HG02571 (cell line): ENCODE measurements at regions not wholly inside any gene's neighbourhood (a gene's known extent, or its start where the extent isn't known, plus 50 kb on each side); places are given as distances from the start of the nearest gene placed in this dataset.

Experiments used
- ATAC-seq: cut with Tn5 transposase; IDR thresholded peaks from one replicate; pipeline ENCODE4 v1.9.1; 2021; ENCODE audit warnings: mild to moderate bottlenecking, moderate library complexity; ENCODE audit not compliant: unreplicated experiment

DNA sequence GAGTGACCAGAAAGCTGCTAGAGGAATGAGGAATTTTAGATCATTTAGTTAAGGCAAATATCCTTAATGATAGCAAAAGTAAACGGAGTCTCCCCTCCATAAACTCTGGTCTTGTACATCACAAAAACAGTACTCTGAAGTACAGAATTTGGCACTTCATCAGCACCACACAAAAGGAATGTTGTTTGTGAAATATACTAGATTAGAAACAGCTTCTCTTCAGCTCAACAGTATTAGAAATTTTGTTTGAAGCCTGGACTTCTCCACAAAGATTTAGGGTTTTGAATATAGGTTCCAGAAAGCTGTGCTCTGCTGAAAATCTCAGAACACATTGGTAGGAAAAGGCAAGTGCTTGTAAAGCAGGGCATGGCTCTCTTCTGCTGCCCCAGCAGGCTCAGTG is 135.1 kb upstream of the PTGFR start:
- ATAC-seq = no peak

DNA sequence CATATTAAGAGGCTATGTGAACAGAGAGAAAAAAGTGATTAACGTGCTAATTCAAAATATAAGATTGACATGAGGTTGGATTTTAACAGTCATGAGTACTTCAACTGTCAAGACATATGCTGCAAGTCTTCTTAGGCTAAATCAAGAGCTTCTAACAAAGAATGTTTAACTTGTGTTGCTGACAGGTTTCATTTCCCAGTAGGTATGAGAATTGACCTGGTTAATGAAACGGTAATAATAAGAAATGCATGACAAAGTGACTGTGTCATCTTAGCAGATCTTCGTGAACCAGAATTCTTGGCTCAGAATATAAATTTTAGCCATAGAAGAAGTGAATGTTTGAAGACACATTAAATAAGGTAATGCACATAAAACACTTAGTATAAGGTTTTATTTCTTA is 132.6 kb upstream of the PTGFR start:
- no peak for ATAC-seq

DNA sequence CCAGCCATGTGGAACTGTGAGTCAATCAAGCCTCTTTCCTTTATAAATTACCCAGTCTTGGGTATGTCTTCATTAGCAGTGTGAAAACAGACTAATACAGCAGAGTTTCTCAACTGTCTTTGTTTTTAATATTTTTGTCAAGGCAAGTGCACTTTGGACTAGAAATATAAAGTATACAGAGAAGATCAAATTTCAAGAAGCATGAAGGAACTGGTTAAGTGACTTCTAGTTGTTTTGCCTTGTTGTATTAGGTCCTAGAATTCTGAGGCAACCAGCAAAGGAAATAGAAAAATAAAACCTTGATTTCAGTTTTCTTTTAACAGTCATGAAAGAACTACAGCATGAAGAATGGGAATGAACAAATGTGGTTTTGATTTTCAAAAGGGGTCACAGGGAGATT is 131.1 kb upstream of the PTGFR start:
- no peak for ATAC-seq

DNA sequence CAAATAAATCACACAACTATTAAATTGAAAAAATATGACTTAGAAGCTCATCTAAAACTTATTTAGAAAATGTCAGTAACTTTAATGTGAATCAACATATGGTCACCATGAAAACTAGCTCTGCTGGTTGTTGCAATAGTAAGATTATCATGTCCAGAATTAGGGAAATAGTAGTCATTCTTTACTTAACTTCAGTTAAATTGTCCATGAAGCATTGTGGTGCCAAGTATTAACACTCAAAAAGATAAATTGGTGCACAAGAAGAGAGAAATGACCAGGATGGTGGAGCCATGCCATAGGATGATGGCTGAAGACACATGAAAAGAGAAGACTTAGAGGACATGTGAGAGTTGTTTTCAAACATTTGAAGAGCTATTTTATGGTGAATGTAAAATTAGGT is 130.2 kb upstream of the PTGFR start:
- ATAC-seq = no peak

DNA sequence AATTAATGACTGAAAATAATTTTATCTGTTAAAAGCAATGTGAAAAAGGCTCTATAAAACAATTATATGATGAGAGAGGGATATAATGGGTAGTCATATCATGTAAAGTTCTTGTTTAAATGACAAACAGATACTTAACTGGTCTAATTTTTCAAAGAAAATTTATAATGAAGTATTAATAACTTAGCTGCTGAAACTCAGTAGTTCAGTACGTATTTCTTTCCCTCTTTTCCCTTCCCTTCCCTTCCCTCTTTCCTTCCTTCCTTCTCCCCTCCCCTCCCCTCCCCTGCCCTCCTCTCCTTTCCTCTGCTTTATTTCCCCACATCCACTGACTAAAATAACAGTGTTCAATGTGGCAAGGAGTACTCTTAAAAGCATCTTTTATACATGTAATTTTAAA is 123.1 kb upstream of the PTGFR start:
- no peak for ATAC-seq

DNA sequence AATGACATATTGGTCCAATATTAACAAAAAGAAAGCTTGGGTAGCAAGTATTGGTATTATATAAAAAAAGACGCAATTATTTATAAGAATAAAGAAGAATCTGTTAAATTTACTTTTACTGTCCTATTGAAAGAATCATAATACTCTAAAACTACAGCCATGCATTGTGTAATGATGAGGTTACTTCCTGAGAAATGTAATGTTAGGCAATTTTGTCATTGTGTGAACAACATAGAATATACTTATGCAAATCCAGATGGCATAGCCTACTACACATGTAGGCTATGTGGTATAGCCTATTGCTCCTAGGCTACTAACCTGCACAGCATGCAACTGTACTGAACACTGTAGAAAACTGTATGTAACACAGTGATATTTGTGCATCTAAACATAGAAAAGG is 121.2 kb upstream of the PTGFR start:
- ATAC-seq = no peak

DNA sequence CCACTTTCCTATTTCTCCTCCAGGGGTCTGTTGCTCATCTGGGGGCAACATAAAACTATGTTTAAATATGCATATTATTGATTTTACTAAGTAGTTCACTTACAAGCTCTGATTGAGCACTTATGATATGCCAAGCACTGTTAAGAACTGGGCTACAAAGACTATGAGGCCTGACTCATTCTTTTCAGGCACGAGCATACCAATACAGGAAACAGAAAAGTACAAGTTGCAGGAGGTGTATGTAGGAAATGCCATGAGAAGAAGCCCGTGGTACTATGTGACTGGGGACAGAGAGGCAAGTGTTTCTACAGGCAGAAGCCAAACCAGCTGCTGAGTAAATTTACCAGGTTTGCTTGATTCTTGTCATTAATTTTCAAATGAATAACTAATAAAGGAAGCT is 120.4 kb upstream of the PTGFR start:
- ATAC-seq = no peak

DNA sequence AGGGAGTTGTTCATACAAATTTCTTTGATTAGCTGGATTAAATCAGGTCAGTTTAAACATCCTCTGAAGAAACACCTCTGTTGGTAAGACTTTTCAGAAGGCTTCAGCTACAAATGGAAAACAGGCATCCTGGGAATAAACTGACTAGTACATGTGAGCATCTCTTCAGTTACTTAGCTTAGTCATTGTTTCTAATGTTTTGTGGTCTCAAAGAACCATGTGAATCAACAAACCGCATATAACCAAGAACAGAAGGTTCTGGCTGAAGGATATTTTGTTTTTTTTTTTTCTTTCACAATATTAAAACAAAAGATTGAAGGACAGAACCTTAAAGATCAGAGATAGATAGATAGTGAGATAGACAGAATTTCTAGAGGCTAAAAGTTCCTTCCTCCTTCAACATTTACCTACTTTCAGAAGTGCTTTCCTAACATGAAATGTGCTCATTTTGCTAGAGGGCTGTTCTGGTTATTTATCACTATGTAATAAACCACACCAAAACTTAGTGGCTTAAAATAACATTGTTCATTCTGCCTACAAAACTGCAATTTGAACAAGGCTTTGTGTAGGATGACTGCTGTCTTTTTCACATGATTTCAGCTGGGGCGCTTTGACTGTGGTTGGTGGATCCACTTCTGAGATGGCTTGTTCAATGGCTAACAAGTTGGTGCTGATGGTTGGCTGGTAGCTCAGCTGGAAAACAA is 119.8 kb upstream of the PTGFR start:
- ATAC-seq = no peak

DNA sequence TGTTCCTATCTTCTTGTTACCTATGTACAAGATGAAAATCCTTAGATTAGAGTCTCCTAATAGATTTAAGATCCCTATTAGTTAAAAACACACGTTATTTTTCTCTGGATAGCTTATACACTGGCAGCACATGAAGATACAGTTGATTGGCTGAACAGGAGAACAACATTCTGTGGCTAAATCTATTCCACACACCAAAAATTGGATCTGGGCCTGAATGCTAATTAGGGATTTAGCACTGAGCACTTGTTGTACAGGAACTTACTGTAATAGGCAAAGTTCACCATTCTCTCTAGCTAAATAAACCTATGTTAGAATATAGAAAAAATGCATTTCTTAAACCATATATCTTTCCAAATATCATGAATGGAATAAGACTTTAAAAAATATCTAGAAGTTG is 117.1 kb upstream of the PTGFR start:
- no peak for ATAC-seq

DNA sequence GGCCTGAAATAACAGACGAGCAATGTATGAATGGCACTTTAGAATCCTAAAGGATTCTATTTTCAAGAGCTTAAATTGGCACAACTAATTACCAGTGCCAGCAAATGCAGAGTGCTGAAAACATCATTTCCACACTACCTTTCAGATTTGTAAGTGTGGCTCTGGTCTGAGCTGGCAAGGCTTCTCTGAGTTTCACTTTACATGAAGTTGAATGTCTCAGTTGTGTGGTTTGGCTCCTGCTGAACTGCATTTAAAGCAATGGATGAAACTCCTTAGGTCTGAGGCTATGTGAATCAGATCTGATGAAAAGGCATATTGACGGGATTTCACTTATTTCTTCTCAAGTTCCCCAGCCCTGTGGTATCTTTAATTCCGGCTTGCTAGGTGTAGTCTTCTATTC is 114.8 kb upstream of the PTGFR start:
- ATAC-seq = no peak

DNA sequence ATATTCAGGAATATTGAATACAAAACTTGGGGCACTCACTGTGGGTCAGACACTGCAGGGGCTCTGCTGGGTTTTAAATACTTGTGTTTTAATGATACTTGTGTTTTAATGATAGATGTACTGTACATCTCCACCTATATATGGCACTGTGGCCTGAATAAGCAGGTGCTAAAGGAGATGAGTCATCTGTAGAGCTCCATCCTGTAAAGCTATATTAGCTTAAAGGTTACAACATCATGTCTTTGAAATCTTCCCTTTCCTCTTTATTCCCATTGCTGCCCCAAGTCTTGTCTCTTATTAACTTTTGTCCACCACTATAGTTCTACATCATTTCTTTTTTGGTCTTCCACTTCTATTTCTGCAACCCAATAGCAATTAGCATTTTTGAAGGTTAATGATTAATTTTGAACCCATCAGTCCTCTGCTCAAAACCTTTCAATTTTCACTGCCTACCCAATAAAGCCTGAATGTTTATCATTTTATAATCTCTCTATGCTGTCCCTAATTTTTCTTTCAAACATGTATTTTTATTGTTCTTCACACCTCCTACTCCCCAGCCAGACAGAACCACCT is 113.3 kb upstream of the PTGFR start:
- peak; percentile 83 for ATAC-seq

DNA sequence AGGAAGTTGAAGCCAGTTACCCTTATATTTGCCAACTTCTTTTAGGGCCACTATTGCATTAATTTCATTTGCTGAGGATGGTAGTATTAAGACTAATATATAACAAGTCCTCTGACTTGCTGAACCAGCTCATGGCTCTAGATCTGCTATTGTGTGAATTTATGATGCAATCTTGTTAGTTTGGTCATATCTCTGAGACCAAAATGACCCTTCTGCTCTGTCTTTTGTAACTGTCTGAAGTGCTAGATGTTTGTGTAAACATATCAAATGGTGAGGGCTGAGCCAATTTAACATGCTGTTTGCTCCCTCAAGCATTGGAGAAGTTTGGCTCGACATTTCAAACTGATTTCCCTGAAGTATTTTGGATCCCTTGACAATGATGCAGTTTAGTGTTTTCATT is 106.9 kb upstream of the PTGFR start:
- ATAC-seq = no peak

DNA sequence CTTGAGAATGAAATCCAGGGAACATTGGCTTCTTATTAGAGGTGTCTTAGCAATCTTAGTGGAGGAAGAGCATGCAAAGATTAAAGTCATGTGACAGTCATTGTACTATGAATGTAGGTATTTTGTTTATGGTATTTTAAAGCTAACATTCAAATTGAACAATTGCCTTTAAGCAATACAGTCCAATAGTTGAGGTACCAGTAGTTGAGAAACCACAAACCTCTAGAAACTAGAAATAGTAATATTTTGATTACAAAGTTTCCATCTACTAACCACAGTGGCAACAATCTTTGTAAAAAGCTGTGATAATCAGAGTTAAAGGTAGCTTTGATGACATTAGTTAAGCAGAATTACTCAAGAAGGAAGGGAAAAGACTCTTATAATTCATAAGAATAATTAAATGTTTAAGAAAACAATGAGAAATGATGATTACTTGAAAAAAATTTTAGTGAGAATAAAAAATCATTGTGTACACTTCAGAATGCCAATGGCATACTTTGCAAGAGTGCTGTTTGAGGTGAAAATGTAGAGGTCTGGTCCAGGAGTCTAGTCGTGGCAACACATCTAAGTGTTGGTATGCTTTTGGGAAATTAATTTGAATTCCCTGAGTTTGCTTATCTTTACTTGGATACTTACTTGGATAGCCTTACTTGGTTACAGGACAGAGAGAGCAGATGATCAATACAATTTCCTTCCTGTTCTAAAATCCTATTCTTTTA is 104.9 kb upstream of the PTGFR start:
- ATAC-seq = peak; percentile 84

DNA sequence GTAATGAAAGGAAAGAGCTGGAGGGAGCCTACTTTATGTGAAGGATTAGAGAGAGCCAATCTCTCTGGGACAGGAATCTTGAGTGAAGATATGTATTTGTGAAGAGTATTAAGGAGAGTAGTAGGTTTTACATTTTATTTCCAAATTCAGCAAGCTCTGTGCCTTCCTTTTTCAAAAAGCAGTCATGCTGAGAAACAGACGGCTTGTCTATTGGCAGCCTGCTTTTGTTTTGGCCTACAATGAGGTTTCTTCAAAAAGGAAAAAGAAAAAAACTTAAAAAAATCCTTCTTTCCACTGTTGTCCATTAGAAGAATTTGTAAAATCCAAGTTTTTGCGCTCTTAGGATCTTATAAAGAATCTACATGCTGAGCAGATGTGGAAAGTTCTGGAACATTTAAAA is 103.6 kb upstream of the PTGFR start:
- ATAC-seq = no peak

DNA sequence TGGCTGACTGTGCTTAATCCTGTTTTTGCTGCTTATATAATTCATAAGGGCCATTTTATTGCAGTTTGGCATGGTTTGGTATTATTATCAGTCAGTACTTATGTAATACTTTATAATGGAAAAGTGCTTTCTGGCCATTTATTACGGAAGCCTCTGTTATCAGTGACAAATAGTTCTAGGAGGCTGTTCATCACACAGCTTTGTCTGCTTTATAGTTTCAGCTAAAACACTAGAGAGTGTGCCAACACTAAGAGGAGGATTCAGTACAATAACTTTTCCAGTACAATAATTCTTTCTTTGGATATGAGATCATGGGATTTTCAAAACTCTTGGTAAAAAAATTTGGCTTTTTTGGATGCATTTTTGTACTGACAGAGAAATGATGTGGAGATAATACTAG is 102.9 kb upstream of the PTGFR start:
- ATAC-seq = no peak

DNA sequence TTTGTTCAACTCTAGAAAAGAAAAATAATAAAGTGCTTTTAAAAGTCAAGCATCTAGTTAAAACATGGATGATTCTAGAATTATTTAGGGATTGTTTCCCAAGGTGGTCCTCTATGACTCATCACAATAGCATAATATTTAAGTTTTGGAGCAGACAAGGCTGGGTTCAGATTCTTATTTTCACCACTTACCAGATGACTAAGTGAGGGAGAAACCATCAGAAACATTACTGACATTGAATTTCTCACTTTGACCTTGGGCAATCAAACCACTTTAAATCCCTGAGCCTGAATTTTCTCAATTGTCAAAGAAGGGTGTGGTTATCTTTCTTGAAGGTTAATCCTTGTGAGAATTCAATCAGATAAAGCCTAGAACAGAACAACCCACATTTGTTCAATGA is 102.5 kb upstream of the PTGFR start:
- ATAC-seq = no peak

DNA sequence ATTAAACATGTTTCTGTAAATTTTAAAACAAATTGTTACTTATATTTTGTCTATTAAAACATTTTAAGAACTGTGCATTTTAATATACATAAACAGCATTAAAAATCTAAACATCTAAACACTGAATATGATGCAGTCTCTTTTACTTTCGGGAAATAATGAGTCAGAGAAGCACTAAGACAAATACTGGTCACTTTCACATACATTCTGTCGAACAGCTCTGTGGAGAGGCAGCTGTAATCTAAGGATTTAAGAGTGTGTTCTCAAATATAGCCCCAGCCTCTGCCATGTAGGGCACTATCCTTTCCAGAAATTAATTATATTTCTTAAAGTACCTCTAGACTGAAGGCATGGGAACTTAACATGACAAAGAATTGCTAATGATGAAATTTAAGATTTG is 89.6 kb upstream of the PTGFR start:
- ATAC-seq = no peak

DNA sequence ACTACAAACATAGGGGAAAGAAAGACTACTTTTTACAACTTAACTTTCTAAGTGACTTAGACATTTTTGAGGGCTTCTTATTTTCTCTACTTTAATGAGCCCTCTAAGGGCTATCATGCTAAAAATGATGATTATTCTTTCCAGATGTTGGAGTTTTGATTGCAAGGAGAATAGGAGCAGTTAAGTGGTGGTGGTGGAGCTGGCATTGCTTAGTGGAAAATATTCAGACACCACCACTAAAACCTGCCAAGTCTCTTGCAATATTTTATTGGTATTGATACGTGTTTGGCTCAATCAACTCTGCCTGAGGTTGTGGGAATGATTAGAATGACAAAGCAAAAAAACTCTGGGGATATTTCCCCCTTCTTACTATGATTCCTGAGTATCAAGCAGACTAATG is 82.6 kb upstream of the PTGFR start:
- ATAC-seq = no peak

DNA sequence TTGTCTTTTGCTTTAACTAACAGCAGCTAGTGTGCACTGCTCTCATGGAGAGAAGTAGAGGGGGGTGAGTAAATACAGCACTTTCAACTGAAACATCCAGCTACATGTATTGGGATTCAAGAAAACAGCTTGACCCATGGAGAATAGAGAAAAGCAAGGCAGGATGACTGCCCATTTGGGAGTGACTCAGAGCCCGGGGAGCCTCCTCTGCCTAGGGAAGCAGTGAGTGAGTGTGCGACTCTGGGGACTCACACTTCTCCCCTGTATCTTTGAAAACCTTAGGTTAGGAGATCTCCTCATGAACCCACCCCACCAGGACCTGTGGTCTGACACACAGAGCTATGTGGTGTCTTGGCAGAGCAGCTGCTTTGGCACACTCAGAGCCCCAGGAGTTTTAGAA is 82.0 kb upstream of the PTGFR start:
- no peak for ATAC-seq

DNA sequence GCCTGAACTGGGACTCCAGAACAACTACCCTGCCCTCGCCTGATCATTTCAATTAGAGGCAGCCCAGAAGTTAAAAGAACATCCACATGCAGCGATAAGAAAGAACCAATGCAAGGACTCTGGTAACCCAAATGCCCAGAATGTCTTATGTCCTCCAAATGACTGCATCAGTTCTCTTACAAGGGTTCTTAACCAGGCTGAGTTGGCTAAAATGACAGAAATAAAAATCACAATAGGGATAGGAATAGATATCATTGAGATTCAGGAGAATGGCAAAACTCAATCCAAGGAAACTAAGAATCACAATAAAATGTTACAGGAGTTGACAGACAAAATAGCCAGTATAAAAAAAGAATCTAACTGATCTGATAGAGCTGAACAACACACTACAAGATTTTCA is 80.1 kb upstream of the PTGFR start:
- no peak for ATAC-seq

DNA sequence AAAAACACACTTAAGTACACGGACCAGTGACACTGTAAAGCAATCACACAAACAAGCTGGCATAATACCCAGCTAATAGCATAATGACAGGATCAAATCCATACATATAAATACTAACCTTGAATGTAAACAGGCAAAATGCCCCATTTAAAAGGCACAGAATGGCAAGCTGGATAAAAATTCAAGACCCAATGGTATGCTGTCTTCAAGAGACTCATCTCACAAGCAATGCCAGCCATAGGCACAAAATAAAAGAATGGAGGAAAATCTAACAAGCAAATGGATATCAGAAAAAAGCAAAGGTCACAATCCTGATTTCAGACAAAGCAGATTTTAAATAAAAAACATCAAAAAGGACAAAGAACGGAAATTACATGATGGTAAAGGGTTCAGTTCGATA is 79.1 kb upstream of the PTGFR start:
- ATAC-seq = no peak

DNA sequence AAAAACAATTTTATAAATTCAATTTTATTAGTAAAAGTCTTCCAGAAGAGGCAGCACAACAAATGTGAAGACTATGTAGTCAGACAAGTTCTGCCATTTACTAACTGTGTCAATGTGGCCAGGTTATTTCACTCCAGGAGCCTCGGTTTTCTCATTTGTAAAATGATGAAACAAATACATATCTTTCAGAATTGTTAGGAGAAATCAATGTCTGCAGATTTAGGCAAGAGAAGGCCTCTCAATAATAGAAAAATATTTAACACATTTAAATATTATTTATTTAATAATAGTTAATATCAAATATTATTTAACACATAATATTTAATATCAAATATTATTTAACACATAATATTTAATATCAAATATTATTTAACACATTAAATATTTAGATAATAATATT is 75.6 kb upstream of the PTGFR start:
- no peak for ATAC-seq

DNA sequence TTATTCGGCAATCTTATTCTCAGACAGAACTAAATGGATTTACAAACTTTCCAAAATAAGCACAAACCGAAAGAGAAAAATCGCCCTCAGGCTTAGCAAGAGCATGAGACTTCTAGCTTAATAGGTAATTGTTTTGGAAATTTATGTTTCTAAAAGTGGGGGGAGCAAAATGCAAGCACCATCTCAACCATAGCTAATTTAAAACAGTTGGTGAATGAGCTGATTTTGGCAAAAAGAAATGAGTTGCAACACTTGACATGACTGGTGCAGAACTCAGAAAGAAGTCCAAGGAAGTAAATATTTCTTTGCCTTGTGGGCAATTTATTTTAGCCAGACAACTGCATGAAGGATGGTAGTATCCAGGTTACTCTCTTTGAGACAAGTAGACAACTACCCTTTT is 71.5 kb upstream of the PTGFR start:
- ATAC-seq = no peak
